Endothelial cell of umbilical vein (primary cell): ENCODE measurements at regions not wholly inside any gene's neighbourhood (a gene's known extent, or its start where the extent isn't known, plus 50 kb on each side); places are given as distances from the start of the nearest gene placed in this dataset.

Experiments
- BruUV-seq: library from RNA; stranded (reverse); fragments of 400-500 nt; replicated peaks from 2 replicates; lab custom pipeline; 2021; lab: Mats Ljungman, UMichigan
- CTCF ChIA-PET: fragments of 300-600, 350-600 bp; sonication (Branson Sonifier 250); formaldehyde crosslinking; loops from one replicate; lab custom pipeline; 2021; ENCODE audit warnings: antibody characterized with exemption, inconsistent platforms; lab: Charles Lee
- POLR2A ChIA-PET: fragments of 300-600, 350-600 bp; sonication (Branson Sonifier 250); formaldehyde crosslinking; loops from one replicate; lab custom pipeline; 2021; ENCODE audit warnings: antibody characterized with exemption, inconsistent platforms; lab: Charles Lee
- DNase-seq: peaks from one replicate; pipeline ENCODE4 v3.0.0-alpha.2; 2011; ENCODE audit warnings: low read depth, low spot score
- FAIRE-seq: peaks from 2 replicates; lab custom pipeline; 2011; peaks lifted over from hg19 to GRCh38; lab: Jason Lieb, UNC
- H2AFZ ChIP-seq: 2 replicates; pipeline ENCODE4 v1.6.0; 2012; ENCODE audit warnings: low read depth, low read length, control low read depth, inconsistent platforms
- H3K27ac ChIP-seq: 2 replicates; pipeline ENCODE4 v1.5.1; 2011; ENCODE audit warnings: low read depth, mild to moderate bottlenecking, control low read depth, low read length, moderate library complexity; ENCODE audit not compliant: insufficient read depth
- H3K27me3 ChIP-seq, 2 experiments: 2 replicates each; pipeline versions ENCODE4 v1.6.0 to v1.6.1; 2011; ENCODE audit warnings: low read length in 2 of 2, mixed read lengths in 1 of 2; ENCODE audit not compliant: control insufficient read depth in 2 of 2, insufficient read depth in 2 of 2
- H3K36me3 ChIP-seq, 2 experiments: 2 replicates in 1 of 2; 3 replicates in 1 of 2; pipeline ENCODE4 v1.5.1; 2011; ENCODE audit warnings: low read length in 2 of 2, mild to moderate bottlenecking in 1 of 2, moderate library complexity in 1 of 2; ENCODE audit not compliant: control insufficient read depth in 2 of 2, insufficient read depth in 2 of 2; ENCODE audit errors: extremely low read depth in 1 of 2
- H3K4me1 ChIP-seq: 3 replicates; pipeline ENCODE4 v1.5.1; 2011; ENCODE audit warnings: mild to moderate bottlenecking, low read length; ENCODE audit not compliant: control insufficient read depth, insufficient read depth; ENCODE audit errors: extremely low read depth
- H3K4me2 ChIP-seq: 2 replicates; pipeline ENCODE4 v1.6.1; 2011; ENCODE audit warnings: low read length, control low read depth, mixed read lengths; ENCODE audit not compliant: insufficient read depth
- H3K4me3 ChIP-seq, 3 experiments: fragments of 200-600 bp in 1 of 3; sonication (generic), shearing (Covaris generic) in 1 of 3; replicated peaks in 1 of 3; 2 replicates each; pipeline ENCODE4 v1.5.1; 2011 to 2016; ENCODE audit warnings: control low read depth in 3 of 3, low read length in 3 of 3, mild to moderate bottlenecking in 2 of 3, inconsistent platforms in 1 of 3, low read depth in 1 of 3, moderate library complexity in 1 of 3; ENCODE audit not compliant: insufficient read depth in 1 of 3
- H3K79me2 ChIP-seq: 2 replicates; pipeline ENCODE4 v1.6.0; 2012; ENCODE audit warnings: low read length, inconsistent platforms; ENCODE audit not compliant: control insufficient read depth, insufficient read depth
- H3K9ac ChIP-seq: replicated peaks from 2 replicates; pipeline ENCODE3; 2011; ENCODE audit warnings: low read length, control low read depth; ENCODE audit not compliant: insufficient read depth; ENCODE audit errors: extremely low read depth
- H3K9me1 ChIP-seq: replicated peaks from 3 replicates; pipeline ENCODE4 v1.6.0; 2011; ENCODE audit warnings: mild to moderate bottlenecking, low read length; ENCODE audit not compliant: control insufficient read depth, insufficient read depth; ENCODE audit errors: extremely low read depth
- H3K9me3 ChIP-seq: replicated peaks from 2 replicates; pipeline ENCODE4 v1.5.1; 2012; ENCODE audit warnings: low read length, inconsistent platforms; ENCODE audit not compliant: control insufficient read depth, insufficient read depth
- H4K20me1 ChIP-seq: replicated peaks from 2 replicates; pipeline ENCODE3; 2011; ENCODE audit warnings: mild to moderate bottlenecking, low read length; ENCODE audit not compliant: control insufficient read depth, insufficient read depth; ENCODE audit errors: extremely low read depth
- EZH2 ChIP-seq: IDR thresholded peaks from 2 replicates; pipeline ENCODE4 v1.6.1; 2012; ENCODE audit warnings: borderline replicate concordance, low read depth, mild to moderate bottlenecking, moderate library complexity, low read length, inconsistent platforms; ENCODE audit not compliant: severe bottlenecking
- FOS ChIP-seq: IDR thresholded peaks from 2 replicates; pipeline ENCODE4 v1.6.1; 2011; ENCODE audit warnings: mild to moderate bottlenecking, low read length, moderate library complexity, borderline replicate concordance; ENCODE audit not compliant: insufficient read depth
- GATA2 ChIP-seq: IDR thresholded peaks from 2 replicates; pipeline ENCODE4 v1.7.0; 2011; ENCODE audit warnings: low read depth, mild to moderate bottlenecking, moderate library complexity, mixed read lengths, low read length; ENCODE audit not compliant: insufficient read length, insufficient read depth
- JUN ChIP-seq: IDR thresholded peaks from 2 replicates; pipeline ENCODE4 v1.6.1; 2011; ENCODE audit warnings: borderline replicate concordance, low read depth; ENCODE audit not compliant: insufficient read length, insufficient read depth
- MYC ChIP-seq: IDR thresholded peaks from one replicate; pipeline ENCODE4 v1.6.1; 2011; ENCODE audit warnings: mild to moderate bottlenecking, low read depth, low read length
- POLR2A ChIP-seq: IDR thresholded peaks from 2 replicates; pipeline ENCODE4 v1.6.1; 2012; ENCODE audit warnings: low read depth, mild to moderate bottlenecking, control low read depth, low read length
- POLR2AphosphoS5 ChIP-seq: IDR thresholded peaks from 2 replicates; pipeline ENCODE4 v1.6.1; 2012; ENCODE audit warnings: low read depth, mild to moderate bottlenecking, control low read depth, low read length, moderate library complexity; ENCODE audit not compliant: insufficient read depth
- dilution Hi-C: fragments of 300-500 bp; cut with MboI; formaldehyde crosslinking; loops from one replicate; pipeline ENCODE4 v1.15.0; 2019; ENCODE audit warnings: low sequenced_read_pairs; ENCODE audit not compliant: extremely low pct_ligation_motif_present
- intact Hi-C: fragments of 100-400 bp; cut with micrococcal nuclease; formaldehyde crosslinking; loops from one replicate; pipeline ENCODE4 v1.10.0; 2022
- TF ChIP-seq, protein P1 (sequence below), 2 donors: IDR thresholded peaks; 1 replicate in 1 of 2; 2 replicates in 1 of 2; pipeline ENCODE4 v1.5.1; 2011; ENCODE audit warnings: low read length in 2 of 2, mild to moderate bottlenecking in 2 of 2, moderate library complexity in 2 of 2, control low read depth in 1 of 2, inconsistent platforms in 1 of 2, low read depth in 1 of 2; ENCODE audit not compliant: insufficient read depth in 1 of 2; ENCODE audit errors: extremely low read depth in 1 of 2
- TF ChIP-seq, protein P2 (sequence below): IDR thresholded peaks from 2 replicates; pipeline ENCODE4 v1.6.1; 2011; ENCODE audit not compliant: insufficient read depth, insufficient read length

DNA sequence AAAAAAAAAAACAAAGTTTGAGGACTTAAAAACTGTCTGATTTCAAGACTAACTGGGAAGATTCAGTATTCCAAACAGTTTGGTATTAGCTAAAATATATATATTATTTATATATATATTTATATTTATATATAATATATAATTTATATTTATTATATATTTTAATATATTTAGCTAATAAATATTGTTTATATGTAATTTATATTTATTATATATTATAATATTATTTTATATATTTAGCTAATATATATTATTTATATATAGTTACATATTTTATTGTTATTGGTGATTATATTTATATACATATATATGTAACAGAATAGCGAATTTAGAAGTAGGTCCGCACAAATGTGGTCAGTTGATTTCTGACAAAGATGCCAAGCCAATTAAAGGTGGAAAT is 480.2 kb upstream of the C1orf87 start:
- TF ChIP-seq MYC (no peak), EZH2 (no peak), GATA2 (no peak), FOS (no peak), POLR2A (no peak), POLR2AphosphoS5 (no peak), JUN (no peak)
- TF ChIP-seq, protein P1, sequence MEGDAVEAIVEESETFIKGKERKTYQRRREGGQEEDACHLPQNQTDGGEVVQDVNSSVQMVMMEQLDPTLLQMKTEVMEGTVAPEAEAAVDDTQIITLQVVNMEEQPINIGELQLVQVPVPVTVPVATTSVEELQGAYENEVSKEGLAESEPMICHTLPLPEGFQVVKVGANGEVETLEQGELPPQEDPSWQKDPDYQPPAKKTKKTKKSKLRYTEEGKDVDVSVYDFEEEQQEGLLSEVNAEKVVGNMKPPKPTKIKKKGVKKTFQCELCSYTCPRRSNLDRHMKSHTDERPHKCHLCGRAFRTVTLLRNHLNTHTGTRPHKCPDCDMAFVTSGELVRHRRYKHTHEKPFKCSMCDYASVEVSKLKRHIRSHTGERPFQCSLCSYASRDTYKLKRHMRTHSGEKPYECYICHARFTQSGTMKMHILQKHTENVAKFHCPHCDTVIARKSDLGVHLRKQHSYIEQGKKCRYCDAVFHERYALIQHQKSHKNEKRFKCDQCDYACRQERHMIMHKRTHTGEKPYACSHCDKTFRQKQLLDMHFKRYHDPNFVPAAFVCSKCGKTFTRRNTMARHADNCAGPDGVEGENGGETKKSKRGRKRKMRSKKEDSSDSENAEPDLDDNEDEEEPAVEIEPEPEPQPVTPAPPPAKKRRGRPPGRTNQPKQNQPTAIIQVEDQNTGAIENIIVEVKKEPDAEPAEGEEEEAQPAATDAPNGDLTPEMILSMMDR (IDR thresholded peaks at IDR 0.05; ENCODE audit: extremely low read depth in 1 of 2, insufficient read depth in 1 of 2, low read depth in 1 of 2, low read length in 2 of 2) = no peak
- TF ChIP-seq, protein P2, sequence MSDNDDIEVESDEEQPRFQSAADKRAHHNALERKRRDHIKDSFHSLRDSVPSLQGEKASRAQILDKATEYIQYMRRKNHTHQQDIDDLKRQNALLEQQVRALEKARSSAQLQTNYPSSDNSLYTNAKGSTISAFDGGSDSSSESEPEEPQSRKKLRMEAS = no peak
- Histone ChIP-seq H3K4me1 (no peaks in the 10 kb centered on the region), H3K9me1 (no peaks in the 10 kb centered on the region), H3K27me3 (no peaks in the 10 kb centered on the region), H2AFZ (no peak overlapping the region), H3K4me3 (no peak overlapping the region), H3K36me3 (no peaks in the 10 kb centered on the region), H3K27ac (no peak overlapping the region), H3K9me3 (no peaks in the 10 kb centered on the region), H3K79me2 (no peaks in the 10 kb centered on the region), H3K4me2 (no peak overlapping the region), H4K20me1 (no peaks in the 10 kb centered on the region), H3K9ac (no peak overlapping the region)
- no TSS peak for BruUV-seq
- POLR2A ChIA-PET = no interaction called here
- dilution Hi-C loops (no loop called here), intact Hi-C loops (no loop called here)
- CTCF ChIA-PET = interaction anchor here (0.7 to 2.1 kb wide), 3 partner anchors 11 to 577 kb away, joined by 3 to 6 read pairs (median 4); no protein-coding TSS in a partner anchor
- DNase-seq (no peak), FAIRE-seq (no peak)
